Ovary (tissue), 7 donors: ENCODE measurements at regions not wholly inside any gene's neighbourhood (a gene's known extent, or its start where the extent isn't known, plus 50 kb on each side); places are given as distances from the start of the nearest gene placed in this dataset.

Experiments used
- DNase-seq, 5 donors: peaks; one replicate each; pipeline ENCODE4 v3.0.0-alpha.2; 2019 to 2020
- H3K27ac ChIP-seq, 2 donors: fragments of 200-600 bp; one replicate each; pipeline versions ENCODE4 v1.5.1 to v1.8.0; 2019 to 2022
- H3K27me3 ChIP-seq: fragments of 200-600 bp; one replicate; pipeline ENCODE4 v1.8.0; 2022
- H3K36me3 ChIP-seq: fragments of 200-600 bp; sonication (generic); one replicate; pipeline ENCODE4 v1.5.1; 2019
- H3K4me1 ChIP-seq: one replicate; pipeline ENCODE4 v1.8.1; 2013; ENCODE audit warnings: mild to moderate bottlenecking, moderate library complexity; ENCODE audit not compliant: insufficient read depth
- H3K4me3 ChIP-seq: fragments of 200-600 bp; sonication (generic); one replicate; pipeline ENCODE4 v1.5.1; 2017
- H3K9me3 ChIP-seq, 2 donors: fragments of 200-600 bp in 1 of 2; sonication (generic) in 1 of 2; one replicate each; pipeline versions ENCODE4 v1.5.1 to v1.8.1; 2013 to 2019; ENCODE audit warnings: mild to moderate bottlenecking in 1 of 2, moderate library complexity in 1 of 2
- EP300 ChIP-seq: sonication (generic); formaldehyde crosslinking; IDR thresholded peaks from one replicate; pipeline ENCODE4 v1.6.1; 2017; ENCODE audit warnings: antibody characterized with exemption
- POLR2A ChIP-seq: fragments of 450-650 bp; IDR thresholded peaks from one replicate; pipeline ENCODE4 v1.6.1; 2017; ENCODE audit warnings: antibody characterized with exemption, mild to moderate bottlenecking, moderate library complexity
- WGBS, 3 donors: extraction: QIAGEN DNeasy Blood & Tissue Kit in 1 of 3; methylation state at CpG; one replicate each; pipeline versions ENCODE4 v1.1.5 to v1.1.7; 2013 to 2017; 5-methylcytosine and 5-hydroxymethylcytosine counted together
- intact Hi-C, 4 donors: fragments of 100-400 bp; cut with DNase I; formaldehyde crosslinking; loops; one replicate each; pipeline versions ENCODE4 v1.11.0 to v1.15.1; 2022 to 2023
- TF ChIP-seq, protein P1 (sequence below), 3 donors: fragments of 450-650 bp in 2 of 3; fragments of 200-600 bp in 1 of 3; IDR thresholded peaks; one replicate each; pipeline versions ENCODE4 v1.5.1 to v1.8.0; 2016 to 2022; ENCODE audit warnings: antibody characterized with exemption in 3 of 3, mild to moderate bottlenecking in 1 of 3
- donor health status: DM: no; HTN: no; CAD: no; lungs with moderate emphysema.
- donor health status: DM: no; HTN: no; CAD: no.
- donor health status: Bipolar disorder and iron deficiency.
- donor health status: DM: no; HTN: no; CAD: no.
- donor health status: DM: yes; HTN: yes; CAD: no.

DNA sequence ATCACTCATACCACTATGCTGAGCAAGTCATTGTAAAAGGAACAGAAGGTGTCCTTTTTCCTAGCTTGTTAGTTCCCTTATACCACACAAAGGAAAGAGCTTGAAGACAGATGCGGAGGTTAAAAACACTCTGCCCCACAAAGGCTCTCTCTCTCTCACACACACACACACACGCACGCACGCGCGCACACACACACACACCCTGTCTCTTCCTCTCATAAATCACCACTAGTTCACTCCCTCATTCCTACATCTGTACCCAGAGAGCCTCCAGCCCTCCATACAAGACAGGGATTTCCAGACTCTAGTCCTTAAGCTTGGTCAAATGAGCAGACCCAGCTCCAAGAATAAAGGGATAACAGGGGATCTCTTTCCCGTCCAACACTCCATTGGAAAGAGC lies 120.1 kb upstream of the THBS1 start:
- TF ChIP-seq POLR2A (no peak), EP300 (no peak)
- TF ChIP-seq, protein P1, sequence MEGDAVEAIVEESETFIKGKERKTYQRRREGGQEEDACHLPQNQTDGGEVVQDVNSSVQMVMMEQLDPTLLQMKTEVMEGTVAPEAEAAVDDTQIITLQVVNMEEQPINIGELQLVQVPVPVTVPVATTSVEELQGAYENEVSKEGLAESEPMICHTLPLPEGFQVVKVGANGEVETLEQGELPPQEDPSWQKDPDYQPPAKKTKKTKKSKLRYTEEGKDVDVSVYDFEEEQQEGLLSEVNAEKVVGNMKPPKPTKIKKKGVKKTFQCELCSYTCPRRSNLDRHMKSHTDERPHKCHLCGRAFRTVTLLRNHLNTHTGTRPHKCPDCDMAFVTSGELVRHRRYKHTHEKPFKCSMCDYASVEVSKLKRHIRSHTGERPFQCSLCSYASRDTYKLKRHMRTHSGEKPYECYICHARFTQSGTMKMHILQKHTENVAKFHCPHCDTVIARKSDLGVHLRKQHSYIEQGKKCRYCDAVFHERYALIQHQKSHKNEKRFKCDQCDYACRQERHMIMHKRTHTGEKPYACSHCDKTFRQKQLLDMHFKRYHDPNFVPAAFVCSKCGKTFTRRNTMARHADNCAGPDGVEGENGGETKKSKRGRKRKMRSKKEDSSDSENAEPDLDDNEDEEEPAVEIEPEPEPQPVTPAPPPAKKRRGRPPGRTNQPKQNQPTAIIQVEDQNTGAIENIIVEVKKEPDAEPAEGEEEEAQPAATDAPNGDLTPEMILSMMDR (IDR thresholded peaks at IDR 0.05), result no peak
- no peaks in the 10 kb centered on the region for H3K27me3 ChIP-seq
- no peaks in the 10 kb centered on the region for H3K36me3 ChIP-seq
- H3K4me1 ChIP-seq, result peaks cover 2% of the 10 kb centered on the region
- intact Hi-C loops, result no loop called here
- 81 to 93% (median 83%) methylated on average over 7 of the region's 7 CpGs for WGBS, 3 donors
- DNase-seq, result no peak
- no peak overlapping the region for H3K27ac ChIP-seq
- no peaks in the 10 kb centered on the region for H3K9me3 ChIP-seq
- no peak overlapping the region for H3K4me3 ChIP-seq

DNA sequence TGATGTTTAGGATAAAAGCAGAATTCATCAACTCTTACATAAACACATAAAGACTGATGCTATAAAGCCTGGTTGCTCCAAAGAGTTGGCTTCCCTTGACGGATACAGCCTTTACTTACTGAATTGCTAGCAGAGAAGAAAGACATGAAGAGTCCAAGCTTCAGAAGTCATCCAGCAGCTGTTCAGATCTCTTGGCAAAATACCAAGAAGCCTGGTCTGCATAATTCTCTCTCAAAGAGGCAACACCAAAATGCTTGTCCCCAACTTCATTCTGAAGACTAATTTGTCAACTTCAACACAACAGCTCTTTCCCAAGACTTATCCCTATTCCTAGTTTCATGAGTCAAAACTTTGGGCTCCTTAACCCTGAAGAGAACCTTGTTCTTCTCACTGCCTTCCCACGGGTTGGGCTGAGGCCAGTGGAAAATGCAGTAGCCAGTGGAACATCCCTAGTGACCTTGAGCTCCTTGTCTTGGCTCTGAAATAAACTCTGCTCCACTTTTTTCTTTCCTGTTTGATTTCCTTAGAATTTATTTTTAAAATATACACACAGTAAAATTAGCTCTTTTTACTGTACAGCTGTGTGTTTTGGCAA lies 119.2 kb upstream of the THBS1 start:
- intact Hi-C loops, result no loop called here
- WGBS, 3 donors, result 21 to 29% (median 29%) methylated on average over 2 of the region's 2 CpGs
- no peak overlapping the region for H3K4me3 ChIP-seq
- TF ChIP-seq, protein P1 (IDR thresholded peaks at IDR 0.05), result no peak
- TF ChIP-seq EP300 (no peak), POLR2A (no peak)
- no peaks in the 10 kb centered on the region for H3K36me3 ChIP-seq
- no peaks in the 10 kb centered on the region for H3K27me3 ChIP-seq
- peak; percentile 74 to 81 (median 79) for DNase-seq
- H3K9me3 ChIP-seq, result no peaks in the 10 kb centered on the region
- peaks cover 2% of the 10 kb centered on the region for H3K4me1 ChIP-seq
- no peak overlapping the region for H3K27ac ChIP-seq

DNA sequence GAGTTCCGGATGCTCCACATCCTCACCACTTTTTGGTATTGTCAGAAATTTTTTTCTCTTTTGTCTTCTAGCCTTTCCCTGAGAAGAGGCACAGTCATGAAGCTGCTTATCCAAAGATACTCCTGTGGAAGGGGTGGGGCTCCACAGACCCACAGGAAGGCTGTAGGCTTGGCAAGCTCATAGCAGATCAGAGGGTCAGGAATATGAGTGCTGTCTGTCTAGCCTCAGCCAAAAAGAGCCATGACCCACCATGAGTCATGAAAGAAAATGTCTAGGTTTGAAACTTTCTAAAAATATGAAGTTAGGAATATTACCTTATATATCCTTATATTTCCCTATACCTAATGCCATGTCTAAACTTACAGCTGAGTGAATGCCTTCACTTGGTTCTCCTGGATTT lies 118.2 kb upstream of the THBS1 start:
- Histone ChIP-seq H3K27ac (no peak overlapping the region), H3K4me3 (no peak overlapping the region), H3K27me3 (no peaks in the 10 kb centered on the region), H3K9me3 (no peaks in the 10 kb centered on the region), H3K4me1 (peaks cover 2% of the 10 kb centered on the region), H3K36me3 (no peaks in the 10 kb centered on the region)
- no peak for DNase-seq
- WGBS, 3 donors, result 92 to 94% (median 93%) methylated on average over 1 of the region's 1 CpG
- intact Hi-C loops, result no loop called here
- TF ChIP-seq POLR2A (no peak), EP300 (no peak)
- TF ChIP-seq, protein P1 (IDR thresholded peaks at IDR 0.05), result no peak

DNA sequence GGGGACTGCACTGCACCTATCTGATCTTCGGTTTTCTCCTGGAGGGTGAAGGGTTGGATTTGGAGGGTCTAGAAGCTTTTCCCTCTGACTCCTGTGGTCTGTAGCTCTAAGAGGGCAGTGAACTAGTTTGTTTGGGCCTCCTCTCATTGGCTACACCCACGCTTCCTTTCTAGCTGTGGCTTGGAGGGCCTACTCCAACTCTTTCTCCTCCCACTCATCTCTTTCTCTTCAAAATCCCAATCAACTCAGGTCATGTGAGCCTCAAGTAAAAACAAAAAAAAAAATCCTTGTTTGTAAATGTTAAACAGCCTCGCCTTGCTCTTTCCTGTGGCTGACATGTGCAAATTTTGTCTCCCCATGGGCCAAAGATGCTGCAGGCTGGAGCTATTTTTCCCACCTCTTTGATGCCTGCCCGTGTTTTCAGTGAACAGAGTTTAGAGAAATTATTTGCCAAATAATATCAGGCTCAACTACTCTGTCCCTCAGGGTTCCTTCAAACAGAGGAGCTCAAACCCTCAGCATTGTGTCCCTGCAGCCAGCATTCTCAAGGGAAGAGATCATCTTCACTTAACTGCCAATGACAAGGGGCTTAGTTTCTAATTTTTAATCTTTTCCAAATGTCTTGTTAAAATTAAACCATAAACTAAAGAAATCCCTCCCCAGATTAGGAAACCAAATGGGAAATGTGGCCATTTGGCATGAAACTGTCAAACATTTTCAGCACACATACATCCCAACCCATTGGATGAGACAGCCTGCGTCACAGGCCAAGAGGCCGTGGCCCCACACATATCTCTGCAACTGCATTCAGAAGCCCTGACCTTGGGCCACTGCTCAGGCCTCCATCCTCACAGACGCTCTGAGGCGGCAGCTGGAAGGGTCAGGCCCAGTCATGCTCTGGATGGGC lies 114.8 kb upstream of the THBS1 start:
- TF ChIP-seq POLR2A, result no peak
- TF ChIP-seq, protein P1 (IDR thresholded peaks at IDR 0.05), result no peak
- no peak for TF ChIP-seq EP300
- intact Hi-C loops, result no loop called here
- WGBS, 3 donors, result 74 to 78% (median 75%) methylated on average over 8 of the region's 8 CpGs
- Histone ChIP-seq H3K27me3 (no peaks in the 10 kb centered on the region), H3K27ac (no peak overlapping the region), H3K9me3 (no peaks in the 10 kb centered on the region), H3K4me1 (peaks cover 2% of the 10 kb centered on the region), H3K4me3 (no peak overlapping the region), H3K36me3 (no peaks in the 10 kb centered on the region)
- DNase-seq, result peak; percentile 33 to 62 (median 44)
